ENCODE measurements at regions not wholly inside any gene's neighbourhood (a gene's known extent, or its start where the extent isn't known, plus 50 kb on each side); places are given as distances from the start of the nearest gene placed in this dataset.

DNA sequence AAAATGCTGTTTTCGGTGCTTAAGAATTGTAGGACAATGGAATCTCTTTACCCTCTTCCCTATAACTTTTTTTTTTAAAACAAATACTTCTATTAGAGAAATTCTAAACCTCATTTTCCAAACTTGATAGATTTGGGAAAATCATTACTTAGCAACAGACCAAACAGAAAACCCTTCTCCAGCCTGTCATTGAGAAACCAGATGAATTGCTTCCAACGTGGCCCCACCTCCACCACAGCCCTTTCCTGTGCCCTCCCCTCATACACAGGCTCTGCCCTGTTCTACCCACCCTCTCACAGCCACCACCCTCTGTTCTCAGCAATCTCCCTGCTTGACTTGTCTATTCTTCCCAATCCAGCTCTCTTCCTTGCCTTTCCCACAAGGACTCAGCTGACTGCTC is 221.2 kb downstream of the DMRT2 start:
- TF ChIP-seq, protein P1, sequence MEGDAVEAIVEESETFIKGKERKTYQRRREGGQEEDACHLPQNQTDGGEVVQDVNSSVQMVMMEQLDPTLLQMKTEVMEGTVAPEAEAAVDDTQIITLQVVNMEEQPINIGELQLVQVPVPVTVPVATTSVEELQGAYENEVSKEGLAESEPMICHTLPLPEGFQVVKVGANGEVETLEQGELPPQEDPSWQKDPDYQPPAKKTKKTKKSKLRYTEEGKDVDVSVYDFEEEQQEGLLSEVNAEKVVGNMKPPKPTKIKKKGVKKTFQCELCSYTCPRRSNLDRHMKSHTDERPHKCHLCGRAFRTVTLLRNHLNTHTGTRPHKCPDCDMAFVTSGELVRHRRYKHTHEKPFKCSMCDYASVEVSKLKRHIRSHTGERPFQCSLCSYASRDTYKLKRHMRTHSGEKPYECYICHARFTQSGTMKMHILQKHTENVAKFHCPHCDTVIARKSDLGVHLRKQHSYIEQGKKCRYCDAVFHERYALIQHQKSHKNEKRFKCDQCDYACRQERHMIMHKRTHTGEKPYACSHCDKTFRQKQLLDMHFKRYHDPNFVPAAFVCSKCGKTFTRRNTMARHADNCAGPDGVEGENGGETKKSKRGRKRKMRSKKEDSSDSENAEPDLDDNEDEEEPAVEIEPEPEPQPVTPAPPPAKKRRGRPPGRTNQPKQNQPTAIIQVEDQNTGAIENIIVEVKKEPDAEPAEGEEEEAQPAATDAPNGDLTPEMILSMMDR (IDR thresholded peaks at IDR 0.05) = no peak

DNA sequence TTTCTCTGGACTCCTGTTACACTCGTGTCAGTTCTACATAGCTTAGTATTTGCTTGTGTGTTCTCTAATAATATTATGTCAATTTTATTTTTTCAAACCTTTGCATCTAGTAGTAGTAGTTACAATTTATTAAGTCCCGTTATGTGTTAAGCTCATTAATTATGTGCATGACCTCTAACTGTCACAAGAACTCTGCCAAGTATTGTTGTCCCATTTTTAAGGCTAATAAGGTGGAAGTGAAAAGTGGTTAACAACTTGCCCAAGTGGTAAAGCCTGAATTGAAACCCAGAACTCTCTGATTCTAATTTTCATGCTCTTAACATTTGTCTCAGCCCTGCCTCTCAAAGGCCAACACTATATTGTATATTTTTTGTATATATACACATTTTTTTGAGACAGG is 221.6 kb downstream of the DMRT2 start:
- TF ChIP-seq, protein P1 (IDR thresholded peaks at IDR 0.05) = no peak

DNA sequence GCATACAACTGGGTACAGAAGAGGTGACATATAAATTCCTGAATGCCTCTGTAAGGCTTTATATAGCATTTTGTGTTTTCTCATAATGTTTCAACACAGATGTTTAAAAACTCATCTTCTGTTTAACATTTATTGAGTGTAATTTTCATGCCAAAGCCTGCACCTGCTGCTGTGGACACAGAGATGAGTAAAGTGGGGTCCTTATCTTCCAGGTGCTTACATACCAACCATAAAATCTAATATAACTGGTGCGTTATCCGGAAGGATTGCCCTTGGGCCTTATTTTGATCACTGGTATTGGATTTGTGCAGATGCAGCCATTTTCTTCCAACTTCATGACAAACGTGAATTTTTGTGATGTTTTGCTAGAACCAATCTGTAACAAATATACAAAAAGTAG is 222.3 kb downstream of the DMRT2 start:
- TF ChIP-seq, protein P1 (IDR thresholded peaks at IDR 0.05) = no peak

DNA sequence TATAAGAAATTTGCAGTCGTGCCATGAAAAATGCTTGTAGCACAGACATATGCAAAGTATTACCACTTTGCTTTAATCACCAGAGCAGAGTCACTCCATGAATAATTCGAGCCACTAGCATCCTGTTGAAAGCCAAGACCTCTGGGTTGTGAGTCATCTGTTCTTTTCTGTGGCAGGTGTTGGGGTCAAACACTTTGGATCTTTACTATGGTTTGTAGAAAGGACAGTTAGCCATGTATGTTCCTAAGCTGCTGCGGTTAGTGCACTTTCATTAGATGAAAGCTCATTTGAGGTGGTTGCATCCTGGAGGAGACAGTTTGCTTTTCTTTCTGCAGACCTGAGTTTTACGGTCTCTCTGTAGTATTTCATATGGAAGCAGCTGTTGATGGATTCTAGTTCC is 223.7 kb downstream of the DMRT2 start:
- TF ChIP-seq, protein P1 (IDR thresholded peaks at IDR 0.05) = no peak

DNA sequence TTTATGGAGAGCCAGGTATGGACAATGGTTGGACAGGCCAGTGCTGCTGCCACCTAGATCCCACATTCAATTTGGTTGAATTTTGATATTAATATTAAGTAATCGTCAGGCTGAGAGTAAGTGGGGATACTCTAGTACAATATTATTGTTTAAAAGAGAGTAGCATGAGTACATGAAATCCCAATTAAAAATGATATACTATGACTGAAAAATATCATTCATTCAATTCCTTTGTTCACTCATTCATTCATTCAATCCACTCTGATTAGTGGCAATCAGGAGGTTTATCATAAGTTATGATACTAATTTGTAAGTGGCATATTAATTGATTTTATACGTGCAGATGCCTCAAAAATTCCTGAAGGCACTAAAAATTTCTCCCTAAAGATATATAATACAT is 224.2 kb downstream of the DMRT2 start:
- TF ChIP-seq, protein P1 (IDR thresholded peaks at IDR 0.05) = no peak

DNA sequence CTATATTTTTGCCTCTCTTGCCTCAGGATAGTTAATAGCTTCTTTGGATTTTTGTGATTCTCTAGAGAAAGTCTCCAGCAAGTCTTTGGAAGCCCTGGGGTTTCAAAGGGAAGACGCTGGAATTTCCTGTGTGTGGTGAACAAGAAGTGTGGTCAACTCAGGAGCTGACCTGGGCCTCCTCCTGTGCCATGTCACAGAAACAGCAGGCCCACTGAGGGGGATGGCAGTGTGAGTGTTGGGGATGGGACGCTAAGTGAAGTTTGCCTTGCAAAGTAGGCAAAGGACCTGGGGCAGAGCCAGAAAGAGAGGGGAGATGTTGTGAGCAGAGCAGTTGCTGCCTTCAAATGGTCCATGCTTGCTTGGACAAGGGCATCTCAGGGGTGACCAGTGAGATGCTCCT is 226.3 kb downstream of the DMRT2 start:
- TF ChIP-seq, protein P1 (IDR thresholded peaks at IDR 0.05) = no peak

DNA sequence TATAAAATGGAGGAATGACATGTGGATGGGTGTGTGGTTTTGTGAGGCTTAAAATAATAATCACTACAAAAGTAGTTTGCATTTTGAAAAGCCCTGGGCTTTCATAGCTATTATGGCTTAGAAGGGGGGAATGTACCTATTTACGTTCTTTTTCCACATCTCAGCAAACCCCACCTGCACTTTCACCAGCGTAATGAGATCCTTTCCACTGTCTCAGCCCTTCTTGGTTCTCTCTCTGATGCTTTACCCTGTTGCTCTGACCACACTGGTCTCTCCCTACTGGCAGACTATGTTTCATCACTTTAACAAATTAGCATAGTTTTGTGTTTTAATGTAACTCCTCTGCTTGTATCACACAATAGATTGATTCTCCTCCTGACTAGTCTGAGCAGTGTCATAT is 234.6 kb downstream of the DMRT2 start:
- TF ChIP-seq, protein P1 (IDR thresholded peaks at IDR 0.05) = no peak

DNA sequence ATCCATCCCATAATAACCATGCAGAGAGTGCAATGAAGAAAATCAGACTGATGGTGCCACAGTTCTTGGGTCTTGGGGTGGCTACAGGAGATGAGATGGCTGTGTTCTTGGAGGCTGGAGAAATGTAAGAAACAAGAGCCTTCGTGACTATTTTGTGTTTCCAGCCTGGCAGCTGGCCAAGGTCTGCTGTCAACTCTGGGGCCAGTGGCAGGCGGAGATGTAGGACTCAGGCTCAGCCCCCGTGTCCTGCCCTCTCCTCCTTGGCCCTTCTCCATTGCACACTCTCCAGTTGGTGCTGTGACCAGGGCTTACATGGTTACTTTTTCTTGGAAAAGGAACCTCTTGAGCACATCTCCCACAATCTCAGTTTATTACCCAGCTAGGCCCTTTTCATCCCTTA is 235.4 kb downstream of the DMRT2 start:
- TF ChIP-seq, protein P1 (IDR thresholded peaks at IDR 0.05) = no peak
